ENCODE measurements at regions not wholly inside any gene's neighbourhood (a gene's known extent, or its start where the extent isn't known, plus 50 kb on each side); places are given as distances from the start of the nearest gene placed in this dataset.
"Not testable (repeated sequence)": the region's sequence is repeated elsewhere in the genome, so short reads cannot be mapped to it uniquely, and the experiment has no call there.

DNA sequence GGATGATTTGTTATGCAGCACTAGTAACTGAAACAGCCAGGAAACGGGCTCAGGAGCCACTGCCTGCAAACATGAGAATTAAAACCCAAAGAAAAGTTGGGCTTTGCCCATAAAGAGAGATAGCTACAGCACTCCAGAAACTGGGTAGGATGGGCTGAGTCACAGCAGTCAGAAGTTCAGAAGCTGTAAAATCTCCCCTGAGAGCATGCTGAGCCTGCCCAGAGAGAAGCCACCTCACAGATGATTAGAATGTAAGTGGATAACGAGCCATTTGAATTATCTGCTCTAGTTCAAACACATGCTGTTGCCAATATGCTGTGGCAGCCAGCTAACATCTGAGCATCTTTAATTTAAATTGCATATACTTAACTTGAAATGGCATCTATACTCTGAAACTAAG, 388.1 kb upstream of the ACVR2A start:
- DNase-seq = no peak

GRCh38 chr2:147451902-147452515, 392.8 kb upstream of the ACVR2A start:
- DNase-seq = no peak

GRCh38 chr2:147450661-147451510, 393.9 kb upstream of the ACVR2A start:
- DNase-seq = no peak

- no peak for DNase-seq
Observed at GRCh38 chr2:147449323-147449991, 395.4 kb upstream of the ACVR2A start.

DNA sequence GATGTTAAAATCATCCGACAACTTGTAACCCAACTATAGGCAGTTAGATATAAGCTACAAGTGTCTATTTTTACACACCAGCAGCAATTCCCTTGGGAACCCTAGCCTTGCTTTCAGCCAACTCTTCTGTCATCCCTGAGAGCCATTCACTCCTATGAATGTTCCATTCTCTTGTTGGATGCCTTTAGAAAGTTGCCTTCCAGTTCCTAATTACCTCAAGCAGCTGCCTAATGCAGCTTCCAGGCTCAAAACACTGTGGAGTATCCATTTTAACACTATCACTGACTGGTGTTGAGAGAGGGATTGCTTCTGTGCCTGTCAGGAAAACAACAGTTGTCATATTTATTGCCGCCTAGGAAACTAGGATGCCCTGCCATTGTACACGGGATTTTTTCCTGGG, 402.0 kb upstream of the ACVR2A start:
- DNase-seq = no peak

DNA sequence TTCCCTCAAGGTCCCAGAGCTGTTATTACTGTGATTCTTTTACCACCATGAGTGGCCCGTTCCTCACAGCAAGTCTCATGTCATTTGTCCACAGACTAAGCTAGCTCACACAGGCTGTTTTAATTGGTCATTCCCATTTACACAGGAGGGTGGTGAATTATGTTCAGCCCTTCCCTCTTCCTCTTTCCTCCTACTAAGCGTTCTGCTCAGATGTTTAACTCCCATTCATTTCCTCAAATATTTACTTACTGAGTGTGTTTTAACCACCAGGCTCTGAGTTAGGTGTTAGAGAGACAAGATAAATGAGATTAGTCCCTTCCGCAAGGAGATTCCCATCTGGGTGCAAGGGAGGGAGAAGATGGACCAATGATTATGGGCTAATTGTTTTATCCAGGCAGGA, 403.6 kb upstream of the ACVR2A start:
- no peak for DNase-seq

- no peak for DNase-seq
Observed at GRCh38 chr2:147440734-147441133, 404.1 kb upstream of the ACVR2A start.

DNA sequence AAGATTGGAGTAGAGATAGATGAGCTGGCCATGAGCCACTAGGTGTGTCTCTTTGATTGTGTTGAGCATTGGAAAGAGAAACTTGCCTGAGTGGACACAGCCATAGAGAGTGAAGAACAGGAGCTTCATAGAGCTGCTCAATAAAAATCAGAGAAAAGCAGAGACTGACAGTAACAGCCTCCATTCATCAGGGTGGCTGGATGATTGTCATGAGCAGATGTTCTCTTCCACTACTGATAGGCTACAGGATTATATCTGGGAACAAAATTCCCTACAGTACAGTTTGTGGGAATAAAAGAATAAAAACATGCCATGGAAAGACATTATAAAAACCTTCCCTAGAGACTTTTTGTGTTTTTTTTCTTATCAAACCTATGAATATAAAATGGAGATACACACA, 404.8 kb upstream of the ACVR2A start:
- no peak for DNase-seq

DNA sequence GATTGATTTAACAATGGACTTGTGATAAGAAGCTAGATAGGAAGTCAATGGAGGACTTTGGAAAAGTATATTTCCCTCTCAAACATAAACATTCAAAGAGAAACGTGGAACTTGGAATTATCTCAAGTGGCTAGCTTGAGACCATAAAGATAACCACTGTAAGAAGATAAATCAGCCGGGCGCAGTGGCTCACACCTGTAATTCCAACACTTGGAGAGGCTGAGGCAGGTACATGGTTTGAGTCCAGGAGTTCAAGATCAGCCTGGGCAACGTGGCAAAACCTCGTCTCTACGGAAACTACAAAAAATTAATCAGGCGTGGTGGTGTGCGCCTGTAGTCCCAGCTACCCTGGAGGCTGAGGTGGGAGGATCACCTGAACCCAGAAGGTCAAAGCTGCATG, 405.9 kb upstream of the ACVR2A start:
- DNase-seq = no peak

DNA sequence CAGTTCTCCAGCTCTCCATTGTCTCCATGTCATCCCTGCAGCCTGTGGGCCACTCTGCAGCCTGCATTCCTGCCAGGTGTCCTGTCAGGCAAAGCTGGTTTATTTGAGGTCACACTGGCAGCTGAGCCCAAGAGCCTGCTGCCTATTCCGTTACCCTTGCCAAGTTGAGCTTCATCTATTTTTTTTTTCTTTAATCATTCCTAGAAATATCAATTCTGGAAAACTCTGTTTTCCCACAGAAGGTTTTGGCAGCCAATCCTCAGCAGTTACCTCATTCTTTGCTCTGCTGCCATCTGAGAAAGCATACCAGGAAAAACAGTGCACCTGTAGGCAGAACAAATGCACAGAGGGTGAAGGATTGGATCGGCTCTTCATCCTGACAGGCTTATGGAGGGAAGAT, 411.0 kb upstream of the ACVR2A start:
- no peak for DNase-seq

- no peak for DNase-seq
Observed at GRCh38 chr2:147430408-147430807, 414.4 kb upstream of the ACVR2A start.

DNA sequence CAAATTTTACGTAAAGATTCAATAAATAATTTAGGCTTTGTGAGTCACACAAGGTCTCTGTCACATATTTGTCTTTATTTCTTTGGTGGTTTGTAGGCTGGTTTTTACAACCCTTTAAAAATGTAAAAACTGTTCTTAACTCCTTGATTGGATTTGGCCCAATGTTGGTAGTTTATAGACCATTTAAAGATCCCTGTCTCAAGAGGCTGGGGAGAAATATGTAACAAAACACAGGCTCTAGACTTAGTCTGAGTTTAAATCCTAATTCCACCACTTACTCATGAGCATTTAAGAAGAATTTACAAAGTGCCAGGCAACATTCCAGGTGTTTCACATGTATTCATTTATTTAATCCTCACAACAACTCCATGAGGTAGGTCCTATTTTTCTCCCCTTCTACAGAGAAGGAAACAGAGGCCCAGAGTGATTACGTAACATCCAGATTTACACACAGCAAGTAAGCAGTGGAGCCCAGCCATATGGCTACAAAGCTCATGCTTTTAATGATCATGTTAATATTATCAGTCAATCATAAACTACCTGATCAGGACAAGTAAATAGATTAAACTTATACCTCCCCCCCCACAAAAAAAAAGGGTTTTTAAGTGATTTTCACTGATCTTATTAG, 416.6 kb upstream of the ACVR2A start:
- no peak for DNase-seq

- DNase-seq = no peak
Observed at GRCh38 chr2:147425437-147426029, 419.3 kb upstream of the ACVR2A start.

DNA sequence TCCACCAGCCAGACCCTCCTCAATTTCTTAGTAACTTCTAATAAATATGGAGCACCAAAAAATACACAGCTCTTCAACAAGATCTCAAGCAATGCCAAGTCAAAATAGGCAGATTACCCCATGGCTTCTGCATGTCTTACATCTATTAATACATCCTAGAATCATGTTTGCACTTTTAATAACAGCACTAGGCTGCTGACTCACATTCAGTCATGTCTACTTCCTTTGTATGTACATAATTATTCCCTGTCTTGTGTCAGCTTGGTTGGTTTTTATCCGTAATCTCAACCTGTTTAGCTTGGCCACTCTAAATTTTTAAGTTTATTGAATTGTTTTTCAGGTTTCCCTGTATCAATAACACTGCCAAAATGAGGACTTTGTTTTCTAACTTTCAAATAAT, 420.1 kb upstream of the ACVR2A start:
- no peak for DNase-seq

DNA sequence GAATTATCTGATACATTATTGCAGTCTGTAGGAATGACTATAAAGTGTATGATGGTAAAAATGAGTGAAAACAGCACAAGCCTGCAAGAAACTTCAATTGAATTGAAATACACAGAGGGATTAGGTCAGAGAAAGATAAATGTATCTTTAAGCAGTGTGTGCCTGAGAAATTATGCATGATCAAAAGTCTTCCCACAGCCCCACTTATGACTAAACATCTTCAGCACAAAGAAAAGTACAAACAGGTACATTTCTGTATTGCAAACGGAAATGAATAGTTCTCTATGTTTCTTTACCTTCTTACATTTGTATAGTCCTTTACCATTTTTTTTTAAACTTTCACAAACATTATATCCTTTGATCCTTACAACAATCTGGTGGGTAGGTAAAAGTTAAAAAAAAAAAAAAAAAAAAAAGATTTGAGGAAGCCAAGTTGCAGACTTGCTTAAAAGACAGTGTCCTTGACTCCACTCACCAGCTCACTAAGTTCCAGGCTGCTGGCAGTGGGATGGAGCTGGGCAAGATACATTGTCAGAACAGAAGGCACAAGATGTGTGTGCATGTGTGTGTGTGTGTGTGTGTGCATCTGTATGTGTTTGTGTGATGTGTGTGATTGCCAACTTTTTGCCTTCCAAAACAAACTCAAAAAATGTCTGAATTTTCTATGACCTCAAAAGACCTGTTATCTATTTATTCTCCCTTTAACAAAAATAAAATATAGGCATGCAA, 423.7 kb upstream of the ACVR2A start:
- DNase-seq = no peak

- DNase-seq = no peak
Observed at GRCh38 chr2:147420517-147420916, 424.3 kb upstream of the ACVR2A start.

DNA sequence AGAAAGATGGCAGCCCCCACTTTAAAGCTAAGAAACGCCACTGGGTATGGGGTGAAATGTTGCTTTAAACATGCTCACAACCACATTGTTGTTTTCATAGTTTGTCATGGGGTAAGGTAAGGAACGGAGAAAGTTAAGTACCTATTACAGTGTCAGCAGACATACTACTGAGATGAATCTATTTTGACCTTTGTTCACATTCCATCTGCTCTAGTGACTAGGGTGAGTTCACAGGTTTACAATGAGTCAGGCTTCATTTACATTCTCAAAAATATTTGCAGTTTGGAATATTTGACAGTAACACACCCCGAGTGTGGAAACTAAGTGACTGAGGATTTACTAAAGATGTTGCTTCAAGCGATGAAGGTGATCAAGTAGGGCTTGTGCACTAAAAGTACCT, 428.7 kb upstream of the ACVR2A start:
- DNase-seq = no peak

- DNase-seq = not testable (repeated sequence)
Observed at GRCh38 chr2:147414656-147415055, 430.2 kb upstream of the ACVR2A start.

GRCh38 chr2:147408357-147408756, 436.5 kb upstream of the ACVR2A start:
- no peak for DNase-seq

DNA sequence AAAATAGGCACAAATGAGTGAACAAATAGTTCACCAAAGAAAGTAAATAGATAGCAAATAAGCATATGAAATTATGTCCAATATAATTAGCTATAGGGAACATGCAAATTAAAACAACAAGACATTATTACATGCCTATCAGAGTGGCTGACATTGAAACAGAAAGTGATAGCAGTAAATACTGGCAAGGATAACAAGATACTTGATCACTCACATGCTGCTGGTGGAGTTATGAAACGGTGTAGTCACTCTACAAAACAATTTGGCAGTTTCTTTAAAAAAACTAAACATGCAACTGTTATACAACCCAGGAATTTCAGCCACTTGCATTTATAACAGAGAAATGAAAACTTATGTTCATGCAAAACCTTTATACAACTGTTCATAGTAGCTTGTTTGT, 439.2 kb upstream of the ACVR2A start:
- DNase-seq = no peak

DNA sequence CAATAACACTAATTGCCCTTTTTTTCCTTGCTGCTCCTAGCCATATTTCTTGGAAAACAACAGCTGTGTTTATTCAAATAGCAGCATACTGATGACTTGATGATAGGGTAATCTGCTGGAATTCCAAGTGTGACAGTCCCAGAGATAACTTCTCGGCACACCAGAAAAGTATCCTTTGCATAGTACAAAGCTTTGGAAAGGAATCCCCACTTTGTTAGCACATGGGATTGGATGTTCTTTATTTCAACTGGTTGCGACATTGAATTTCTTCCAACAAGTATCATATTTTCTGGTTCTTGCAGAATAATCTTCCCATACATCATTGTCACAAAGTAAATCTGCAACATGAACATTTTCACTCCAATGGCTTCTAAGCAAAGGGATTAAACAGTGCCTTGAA, 445.8 kb upstream of the ACVR2A start:
- DNase-seq = no peak

- DNase-seq = no peak
Observed at GRCh38 chr2:147398301-147398700, 446.5 kb upstream of the ACVR2A start.

DNA sequence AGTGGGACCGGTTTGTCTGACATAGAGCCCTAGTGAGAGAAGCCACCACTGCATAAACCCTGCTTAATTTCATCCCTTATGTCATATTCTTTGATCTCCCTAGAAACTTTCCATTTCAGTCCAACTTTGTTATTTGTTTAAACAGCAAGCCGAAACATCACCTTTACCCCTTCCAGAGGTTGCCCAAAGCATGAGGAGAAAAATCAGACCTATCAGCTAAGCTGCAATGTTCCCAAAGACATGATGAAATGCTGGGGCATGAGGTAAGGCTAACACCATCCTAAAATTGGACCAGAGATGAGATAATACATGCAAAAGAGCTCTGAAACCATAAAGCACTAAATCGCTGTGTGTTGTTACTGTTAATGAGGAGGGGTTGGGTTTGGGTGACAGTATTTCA, 447.9 kb upstream of the ACVR2A start:
- DNase-seq = no peak
